ENCODE measurements at regions not wholly inside any gene's neighbourhood (a gene's known extent, or its start where the extent isn't known, plus 50 kb on each side); places are given as distances from the start of the nearest gene placed in this dataset.

GRCh38 chr12:127192391-127192790 is 1074.6 kb upstream of the TMEM132C start (continued):
- TF ChIP-seq, protein P1, sequence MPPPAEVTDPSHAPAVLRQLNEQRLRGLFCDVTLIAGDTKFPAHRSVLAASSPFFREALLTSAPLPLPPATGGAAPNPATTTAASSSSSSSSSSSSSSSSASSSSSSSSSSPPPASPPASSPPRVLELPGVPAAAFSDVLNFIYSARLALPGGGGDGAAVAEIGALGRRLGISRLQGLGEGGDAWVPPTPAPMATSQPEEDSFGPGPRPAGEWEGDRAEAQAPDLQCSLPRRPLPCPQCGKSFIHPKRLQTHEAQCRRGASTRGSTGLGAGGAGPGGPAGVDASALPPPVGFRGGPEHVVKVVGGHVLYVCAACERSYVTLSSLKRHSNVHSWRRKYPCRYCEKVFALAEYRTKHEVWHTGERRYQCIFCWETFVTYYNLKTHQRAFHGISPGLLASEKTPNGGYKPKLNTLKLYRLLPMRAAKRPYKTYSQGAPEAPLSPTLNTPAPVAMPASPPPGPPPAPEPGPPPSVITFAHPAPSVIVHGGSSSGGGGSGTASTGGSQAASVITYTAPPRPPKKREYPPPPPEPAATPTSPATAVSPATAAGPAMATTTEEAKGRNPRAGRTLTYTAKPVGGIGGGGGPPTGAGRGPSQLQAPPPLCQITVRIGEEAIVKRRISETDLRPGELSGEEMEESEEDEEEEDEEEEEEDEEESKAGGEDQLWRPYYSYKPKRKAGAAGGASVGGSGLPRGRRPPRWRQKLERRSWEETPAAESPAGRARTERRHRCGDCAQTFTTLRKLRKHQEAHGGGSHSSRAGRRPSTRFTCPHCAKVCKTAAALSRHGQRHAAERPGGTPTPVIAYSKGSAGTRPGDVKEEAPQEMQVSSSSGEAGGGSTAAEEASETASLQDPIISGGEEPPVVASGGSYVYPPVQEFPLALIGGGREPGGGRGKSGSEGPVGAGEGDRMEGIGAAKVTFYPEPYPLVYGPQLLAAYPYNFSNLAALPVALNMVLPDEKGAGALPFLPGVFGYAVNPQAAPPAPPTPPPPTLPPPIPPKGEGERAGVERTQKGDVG (CRISPR knock-in tag; IDR thresholded peaks at IDR 0.05), result no peak
- no peak for TF ChIP-seq SIX5 (IDR thresholded peaks at IDR 0.05; ENCODE audit: low read depth, low read length, severe bottlenecking)
- TF ChIP-seq CBFB (IDR thresholded peaks at IDR 0.05; ENCODE audit: low read depth), result no peak

DNA sequence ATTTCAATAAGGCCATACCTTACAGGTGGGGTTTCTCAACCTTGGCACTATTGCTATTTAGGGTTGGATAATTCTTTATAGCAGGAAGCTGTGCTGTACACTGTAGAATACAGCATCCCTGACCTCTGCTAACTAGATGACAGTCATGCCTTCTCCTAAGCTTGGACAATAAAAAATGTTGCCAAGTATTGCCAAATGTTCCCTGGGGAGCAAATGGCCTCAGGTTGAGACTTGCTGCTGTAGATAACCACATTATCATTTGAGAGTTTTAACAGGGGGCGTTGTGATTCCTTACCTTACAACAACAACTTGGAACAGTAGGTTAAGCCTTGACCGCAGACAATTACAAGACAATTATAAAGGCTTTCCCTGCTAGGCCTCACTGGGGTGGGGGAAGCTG is 1073.6 kb upstream of the TMEM132C start:
- BruUV-seq (replicated peaks), result no TSS peak
- no peaks in the 10 kb centered on the region for H4K20me1 ChIP-seq (ENCODE audit: control insufficient read depth, insufficient read depth)
- 25% methylated on average over 2 of the region's 2 CpGs for WGBS (ENCODE audit: insufficient coverage, insufficient replicate concordance, low lambda C conversion rate, missing lambda C conversion rate)
- DNase-seq (ENCODE audit: low read depth, low spot score) (no peak), ATAC-seq (no peak), FAIRE-seq (no peak)
- ChIA-PET SMC1A (ENCODE audit: uncharacterized antibody, unreplicated experiment) (no interaction called here), RAD21 (ENCODE audit: unreplicated experiment) (no interaction called here), CTCF (no interaction called here), POLR2A (no interaction called here)
- no peak overlapping the region for H3K27ac ChIP-seq (ENCODE audit: control insufficient read depth, insufficient read depth)
- no peaks in the 10 kb centered on the region for H3K79me2 ChIP-seq (ENCODE audit: control insufficient read depth, insufficient read depth, low read length)
- H3K4me1 ChIP-seq (ENCODE audit: control insufficient read depth, insufficient read depth, low read length), result no peaks in the 10 kb centered on the region
- H3K36me3 ChIP-seq (ENCODE audit: control insufficient read depth in 2 of 2, insufficient read depth in 2 of 2, low read length in 1 of 2), result no peaks in the 10 kb centered on the region
- intact Hi-C loops (cut with micrococcal nuclease; ENCODE audit: unreplicated experiment) (no loop called here), in situ Hi-C loops (cut with MboI) (no loop called here)
- H3K4me2 ChIP-seq (ENCODE audit: control insufficient read depth, insufficient read depth), result no peak overlapping the region
- no peak overlapping the region for H3K9ac ChIP-seq (ENCODE audit: control insufficient read depth, insufficient read depth, low read length)
- H3K4me3 ChIP-seq, result no peak overlapping the region
- no peaks in the 10 kb centered on the region for H3K27me3 ChIP-seq (replicated peaks in 1 of 2; ENCODE audit: control insufficient read depth in 2 of 2, insufficient read depth in 2 of 2, low read length in 1 of 2)
- no peaks in the 10 kb centered on the region; the same call in 2 of the 3 replicates for H3K9me3 ChIP-seq (replicated peaks; ENCODE audit: control insufficient read depth, insufficient read depth, low read length)
- no peak overlapping the region for H2AFZ ChIP-seq (ENCODE audit: control insufficient read depth, low read depth, low read length)
- TF ChIP-seq ASH2L (IDR thresholded peaks at IDR 0.05; ENCODE audit: borderline replicate concordance, low read depth) (no peak), MXI1 (IDR thresholded peaks at IDR 0.05; ENCODE audit: low read depth, low read length) (no peak), YY1 (IDR thresholded peaks at IDR 0.05; ENCODE audit: low read depth, low read length) (no peak), FOXM1 (IDR thresholded peaks at IDR 0.05; ENCODE audit: low read depth, low read length) (no peak), HDAC6 (IDR thresholded peaks at IDR 0.05; ENCODE audit: unreplicated experiment) (no peak), NR2C1 (IDR thresholded peaks at IDR 0.05) (no peak), CREB1 (IDR thresholded peaks at IDR 0.05; ENCODE audit: low read depth) (no peak), MYC (IDR thresholded peaks at IDR 0.05; ENCODE audit: insufficient read depth, insufficient read length, insufficient replicate concordance, low read length, severe bottlenecking) (no peak), SMAD5 (IDR thresholded peaks at IDR 0.05; ENCODE audit: low read depth) (no peak), MYB (IDR thresholded peaks at IDR 0.05; ENCODE audit: borderline replicate concordance, low read depth, low read length) (no peak), HDGF (IDR thresholded peaks at IDR 0.05) (no peak), EP300 (IDR thresholded peaks at IDR 0.05; ENCODE audit: borderline replicate concordance in 1 of 2, control insufficient read depth in 1 of 2, low read depth in 2 of 2, low read length in 2 of 2) (no peak), EZH2 (IDR thresholded peaks at IDR 0.05; ENCODE audit: borderline replicate concordance, control insufficient read depth, low read depth, low read length) (no peak), MTA2 (IDR thresholded peaks at IDR 0.05; ENCODE audit: low read depth) (no peak), SREBF1 (IDR thresholded peaks at IDR 0.05; ENCODE audit: low read length) (no peak), KLF5 (IDR thresholded peaks at IDR 0.05; ENCODE audit: partially characterized antibody) (no peak), SRF (IDR thresholded peaks at IDR 0.05; ENCODE audit: low read depth in 2 of 2, low read length in 2 of 2) (no peak), MEF2A (IDR thresholded peaks at IDR 0.05; ENCODE audit: insufficient read depth, low read depth, low read length) (no peak), NFYA (IDR thresholded peaks at IDR 0.05; ENCODE audit: borderline replicate concordance, low read depth, low read length) (no peak)
